Limb (tissue), 2 donors: ENCODE measurements at regions not wholly inside any gene's neighbourhood (a gene's known extent, or its start where the extent isn't known, plus 50 kb on each side); places are given as distances from the start of the nearest gene placed in this dataset.
"Not testable (repeated sequence)": the region's sequence is repeated elsewhere in the genome, so short reads cannot be mapped to it uniquely, and the experiment has no call there.

Source experiments
- DNase-seq, 2 donors: peaks; one replicate each; pipeline ENCODE4 v3.0.0-alpha.2; 2016; ENCODE audit errors: extremely low spot score in 2 of 2

- DNase-seq = no peak
Observed at GRCh38 chr20:48132834-48133233, 347.6 kb upstream of the SULF2 start.

GRCh38 chr20:48131581-48131980 lies 346.3 kb upstream of the SULF2 start:
- peak; percentile 70 to 90 for DNase-seq

GRCh38 chr20:48129345-48129942 lies 344.2 kb upstream of the SULF2 start:
- peak; percentile 57 to 60 for DNase-seq

- DNase-seq = no peak
Observed at GRCh38 chr20:48128436-48128835, 343.2 kb upstream of the SULF2 start.

GRCh38 chr20:48127964-48128363 lies 342.7 kb upstream of the SULF2 start:
- not testable (repeated sequence) for DNase-seq

GRCh38 chr20:48127133-48127532 lies 341.9 kb upstream of the SULF2 start:
- DNase-seq = not testable (repeated sequence)

GRCh38 chr20:48126227-48126740 lies 341.0 kb upstream of the SULF2 start:
- DNase-seq = no peak

GRCh38 chr20:48124960-48125359 lies 339.7 kb upstream of the SULF2 start:
- no peak for DNase-seq

- DNase-seq = no peak
Observed at GRCh38 chr20:48124181-48124782, 339.0 kb upstream of the SULF2 start.

- DNase-seq = no peak
Observed at GRCh38 chr20:48120120-48120519, 334.8 kb upstream of the SULF2 start.

- DNase-seq = not testable (repeated sequence)
Observed at GRCh38 chr20:48119389-48119788, 334.1 kb upstream of the SULF2 start.

GRCh38 chr20:48115502-48115901 lies 330.2 kb upstream of the SULF2 start:
- no peak for DNase-seq

- DNase-seq = no peak
Observed at GRCh38 chr20:48107560-48107959, 322.3 kb upstream of the SULF2 start.

GRCh38 chr20:48106428-48106827 lies 321.1 kb upstream of the SULF2 start:
- DNase-seq = no peak

- no peak for DNase-seq
Observed at GRCh38 chr20:48105526-48105925, 320.2 kb upstream of the SULF2 start.

GRCh38 chr20:48102931-48103660 lies 317.8 kb upstream of the SULF2 start:
- no peak for DNase-seq

GRCh38 chr20:48102076-48102787 lies 317.0 kb upstream of the SULF2 start:
- DNase-seq = no peak

- no peak for DNase-seq
Observed at GRCh38 chr20:48100483-48100882, 315.2 kb upstream of the SULF2 start.

- no peak for DNase-seq
Observed at GRCh38 chr20:48098866-48099265, 313.6 kb upstream of the SULF2 start.

GRCh38 chr20:48098099-48098498 lies 312.8 kb upstream of the SULF2 start:
- no peak for DNase-seq

GRCh38 chr20:48096957-48097890 lies 311.9 kb upstream of the SULF2 start:
- no peak for DNase-seq
